ENCODE measurements at regions not wholly inside any gene's neighbourhood (a gene's known extent, or its start where the extent isn't known, plus 50 kb on each side); places are given as distances from the start of the nearest gene placed in this dataset.
"Not testable (repeated sequence)": the region's sequence is repeated elsewhere in the genome, so short reads cannot be mapped to it uniquely, and the experiment has no call there.

GRCh38 chr1:143764831-143765230, 207.0 kb downstream of the FAM72C start:
- DNase-seq (ENCODE audit: low spot score), result not testable (repeated sequence)

- not testable (repeated sequence) for DNase-seq (ENCODE audit: low spot score)
These were observed 211.4 kb downstream of the FAM72C start for GRCh38 chr1:143760366-143760765.

GRCh38 chr1:143755961-143756360, 215.8 kb downstream of the FAM72C start:
- DNase-seq (ENCODE audit: low spot score), result not testable (repeated sequence)

GRCh38 chr1:143748906-143749305, 222.9 kb downstream of the FAM72C start:
- DNase-seq (ENCODE audit: low spot score), result no peak

- DNase-seq (ENCODE audit: low spot score), result no peak
These were observed 235.2 kb downstream of the FAM72C start for GRCh38 chr1:143736562-143736961.

GRCh38 chr1:143735764-143736461, 235.9 kb downstream of the FAM72C start:
- no peak for DNase-seq (ENCODE audit: low spot score)

GRCh38 chr1:143734261-143734660, 237.5 kb downstream of the FAM72C start:
- DNase-seq (ENCODE audit: low spot score), result not testable (repeated sequence)

GRCh38 chr1:143730890-143731289, 240.9 kb downstream of the FAM72C start:
- DNase-seq (ENCODE audit: low spot score), result not testable (repeated sequence)

GRCh38 chr1:143729449-143730111, 242.2 kb downstream of the FAM72C start:
- DNase-seq (ENCODE audit: low spot score), result not testable (repeated sequence)

GRCh38 chr1:143728802-143729448, 242.9 kb downstream of the FAM72C start:
- not testable (repeated sequence) for DNase-seq (ENCODE audit: low spot score)

GRCh38 chr1:143727263-143727662, 244.5 kb downstream of the FAM72C start:
- DNase-seq (ENCODE audit: low spot score), result no peak

GRCh38 chr1:143721024-143721373, 250.8 kb downstream of the FAM72C start:
- no peak for DNase-seq (ENCODE audit: low spot score)

- no peak for DNase-seq (ENCODE audit: low spot score)
These were observed 251.4 kb downstream of the FAM72C start for GRCh38 chr1:143720087-143721023.

- no peak for DNase-seq (ENCODE audit: low spot score)
These were observed 253.3 kb downstream of the FAM72C start for GRCh38 chr1:143718524-143718923.

GRCh38 chr1:143718021-143718420, 253.8 kb downstream of the FAM72C start:
- DNase-seq (ENCODE audit: low spot score), result no peak

GRCh38 chr1:143717434-143717833, 254.4 kb downstream of the FAM72C start:
- DNase-seq (ENCODE audit: low spot score), result no peak

- not testable (repeated sequence) for DNase-seq (ENCODE audit: low spot score)
These were observed 256.9 kb downstream of the FAM72C start for GRCh38 chr1:143714913-143715312.

- not testable (repeated sequence) for DNase-seq (ENCODE audit: low spot score)
These were observed 262.1 kb downstream of the FAM72C start for GRCh38 chr1:143709606-143710259.

GRCh38 chr1:143702739-143703138, 269.0 kb downstream of the FAM72C start:
- DNase-seq (ENCODE audit: low spot score), result not testable (repeated sequence)

- DNase-seq (ENCODE audit: low spot score), result no peak
These were observed 272.1 kb downstream of the FAM72C start for GRCh38 chr1:143699731-143700130.

- no peak for DNase-seq (ENCODE audit: low spot score)
These were observed 272.7 kb downstream of the FAM72C start for GRCh38 chr1:143699115-143699514.

All from GM03348 (cell line).